ENCODE measurements at regions not wholly inside any gene's neighbourhood (a gene's known extent, or its start where the extent isn't known, plus 50 kb on each side); places are given as distances from the start of the nearest gene placed in this dataset.

GRCh38 chr3:127053979-127054378, 71.1 kb downstream of the PLXNA1 start:
- TF ChIP-seq CTCF (IDR thresholded peaks at IDR 0.05; ENCODE audit: insufficient read depth, low read length) = no peak
- no peak for TF ChIP-seq GABPA (IDR thresholded peaks at IDR 0.05; ENCODE audit: low read depth)
- TF ChIP-seq POLR2AphosphoS5 (IDR thresholded peaks at IDR 0.05; ENCODE audit: low read depth) = no peak
- no peak for TF ChIP-seq SPI1 (IDR thresholded peaks at IDR 0.05; ENCODE audit: borderline replicate concordance, low read depth)
- TF ChIP-seq REST (IDR thresholded peaks at IDR 0.05; ENCODE audit: insufficient replicate concordance, low read depth) = no peak
- H3K4me3 ChIP-seq (replicated peaks; ENCODE audit: insufficient read depth, low read length) = no peak overlapping the region
- no peak for DNase-seq (ENCODE audit: low read depth in 1 of 2, low spot score in 1 of 2)
- no peak overlapping the region for H3K27ac ChIP-seq (replicated peaks)
- H3K27me3 ChIP-seq (ENCODE audit: insufficient read depth, poor library complexity, severe bottlenecking) = no peaks in the 10 kb centered on the region

GRCh38 chr3:127056281-127056680, 73.4 kb downstream of the PLXNA1 start:
- no peaks in the 10 kb centered on the region for H3K27me3 ChIP-seq (ENCODE audit: insufficient read depth, poor library complexity, severe bottlenecking)
- TF ChIP-seq REST (IDR thresholded peaks at IDR 0.05; ENCODE audit: insufficient replicate concordance, low read depth) (no peak), SPI1 (IDR thresholded peaks at IDR 0.05; ENCODE audit: borderline replicate concordance, low read depth) (no peak), POLR2AphosphoS5 (IDR thresholded peaks at IDR 0.05; ENCODE audit: low read depth) (no peak), CTCF (IDR thresholded peaks at IDR 0.05; ENCODE audit: insufficient read depth, low read length) (no peak)
- no peak overlapping the region for H3K4me3 ChIP-seq (replicated peaks; ENCODE audit: insufficient read depth, low read length)
- no peak for DNase-seq (ENCODE audit: low read depth in 1 of 2, low spot score in 1 of 2)
- no peak overlapping the region for H3K27ac ChIP-seq (replicated peaks)

- no peak for DNase-seq (ENCODE audit: low read depth in 1 of 2, low spot score in 1 of 2)
- no peak overlapping the region for H3K27ac ChIP-seq (replicated peaks)
- H3K27me3 ChIP-seq (ENCODE audit: insufficient read depth, poor library complexity, severe bottlenecking) = no peaks in the 10 kb centered on the region
- no peak overlapping the region for H3K4me3 ChIP-seq (replicated peaks; ENCODE audit: insufficient read depth, low read length)
- TF ChIP-seq REST (IDR thresholded peaks at IDR 0.05; ENCODE audit: insufficient replicate concordance, low read depth) (no peak), POLR2AphosphoS5 (IDR thresholded peaks at IDR 0.05; ENCODE audit: low read depth) (no peak), CTCF (IDR thresholded peaks at IDR 0.05; ENCODE audit: insufficient read depth, low read length) (no peak), SPI1 (IDR thresholded peaks at IDR 0.05; ENCODE audit: borderline replicate concordance, low read depth) (no peak), GABPA (IDR thresholded peaks at IDR 0.05; ENCODE audit: low read depth) (no peak)
Measured at GRCh38 chr3:127056976-127057375, 74.1 kb downstream of the PLXNA1 start.
